Stimulated activated CD4-positive, alpha-beta T cell treated with anti-CD3 and anti-CD28 coated beads, Interleukin-1b, Interleukin-23, amount 100 ng/mL, for 48 hours (primary cell): ENCODE measurements at regions not wholly inside any gene's neighbourhood (a gene's known extent, or its start where the extent isn't known, plus 50 kb on each side); places are given as distances from the start of the nearest gene placed in this dataset.
"Not testable (repeated sequence)": the region's sequence is repeated elsewhere in the genome, so short reads cannot be mapped to it uniquely, and the experiment has no call there.

Experiments used
- DNase-seq: peaks from one replicate; pipeline ENCODE4 v3.0.0-alpha.2; 2020

DNA sequence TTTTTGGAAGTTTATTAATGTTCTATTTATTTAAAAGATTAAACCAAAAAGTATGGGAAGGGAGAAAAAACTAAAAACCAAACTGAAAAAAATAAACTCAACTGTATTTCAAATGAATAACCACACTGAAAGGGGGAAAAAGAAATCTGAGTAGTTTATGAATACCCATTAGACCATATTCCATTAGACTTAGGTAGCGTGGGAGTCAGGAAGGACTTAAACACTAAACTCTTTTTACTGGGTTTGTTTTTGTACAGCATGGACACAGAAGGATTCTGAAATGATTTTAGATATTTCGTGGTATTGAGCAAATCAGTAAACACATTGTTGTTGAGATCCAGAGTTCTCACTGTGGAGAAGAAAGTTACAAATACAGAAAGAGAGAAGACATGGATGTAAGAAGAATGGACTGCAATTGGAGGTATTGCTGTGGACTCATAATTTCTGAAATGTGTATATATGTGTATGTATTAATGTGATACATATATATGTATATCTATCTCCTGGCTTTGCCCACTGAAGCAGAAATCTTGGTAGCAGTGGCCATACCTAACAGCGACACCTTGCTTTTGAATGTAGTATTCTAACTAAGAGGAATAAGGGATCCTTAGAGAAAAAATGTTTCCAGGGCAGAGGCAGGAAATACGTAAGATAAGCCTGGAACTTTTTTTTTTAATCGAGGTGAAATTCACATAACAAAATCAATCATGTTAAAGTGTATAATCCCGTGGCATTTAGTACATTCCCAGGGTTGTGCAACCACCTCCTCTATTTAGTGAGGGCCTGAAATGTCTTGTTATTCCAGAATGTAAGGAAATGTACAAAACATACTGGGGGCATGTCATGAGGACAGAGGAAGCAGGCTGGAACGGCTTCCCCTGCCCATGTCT is 228.8 kb downstream of the SMARCA2 start:
- no peak for DNase-seq

DNA sequence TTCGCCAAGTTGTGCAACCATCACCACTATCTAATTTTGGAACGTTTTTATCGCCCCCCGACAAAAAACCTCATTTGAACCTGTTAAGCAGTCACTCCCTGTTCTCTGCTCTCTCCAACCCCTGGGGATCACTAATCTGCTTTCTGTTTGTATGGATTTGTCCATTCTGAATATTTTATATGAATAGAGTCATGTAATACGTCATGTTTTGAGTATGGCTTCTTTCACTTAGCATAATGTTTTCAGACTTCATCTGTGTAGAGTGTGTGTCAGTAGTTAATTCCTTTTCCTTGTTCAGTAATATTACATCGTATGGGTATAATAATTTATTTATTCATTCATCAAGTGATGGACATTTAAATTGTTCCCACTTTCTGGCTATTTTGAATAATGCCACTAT is 232.2 kb downstream of the SMARCA2 start:
- DNase-seq: no peak

DNA sequence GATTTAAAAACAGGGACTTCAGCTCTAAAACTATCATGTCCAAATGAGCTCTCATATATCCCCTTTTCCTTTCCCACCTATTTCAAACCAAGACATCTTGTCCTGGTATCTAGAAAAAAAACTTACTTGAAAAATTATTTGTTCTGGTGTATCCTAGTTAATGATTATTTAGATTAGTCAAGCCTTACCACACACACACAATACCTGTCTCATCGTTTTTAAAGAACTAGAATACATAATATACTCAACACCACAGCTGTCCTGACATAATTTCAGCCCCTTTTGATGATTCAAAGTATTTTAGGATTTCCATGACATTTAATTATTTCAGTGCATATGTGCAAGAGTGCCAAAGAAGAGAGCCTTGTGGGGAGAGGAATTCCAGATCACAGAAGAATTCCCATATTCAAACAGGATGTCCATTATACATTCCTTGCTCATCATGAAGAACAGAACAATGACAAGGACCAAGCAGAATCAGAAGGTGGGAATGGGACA is 233.7 kb downstream of the SMARCA2 start:
- DNase-seq: no peak

DNA sequence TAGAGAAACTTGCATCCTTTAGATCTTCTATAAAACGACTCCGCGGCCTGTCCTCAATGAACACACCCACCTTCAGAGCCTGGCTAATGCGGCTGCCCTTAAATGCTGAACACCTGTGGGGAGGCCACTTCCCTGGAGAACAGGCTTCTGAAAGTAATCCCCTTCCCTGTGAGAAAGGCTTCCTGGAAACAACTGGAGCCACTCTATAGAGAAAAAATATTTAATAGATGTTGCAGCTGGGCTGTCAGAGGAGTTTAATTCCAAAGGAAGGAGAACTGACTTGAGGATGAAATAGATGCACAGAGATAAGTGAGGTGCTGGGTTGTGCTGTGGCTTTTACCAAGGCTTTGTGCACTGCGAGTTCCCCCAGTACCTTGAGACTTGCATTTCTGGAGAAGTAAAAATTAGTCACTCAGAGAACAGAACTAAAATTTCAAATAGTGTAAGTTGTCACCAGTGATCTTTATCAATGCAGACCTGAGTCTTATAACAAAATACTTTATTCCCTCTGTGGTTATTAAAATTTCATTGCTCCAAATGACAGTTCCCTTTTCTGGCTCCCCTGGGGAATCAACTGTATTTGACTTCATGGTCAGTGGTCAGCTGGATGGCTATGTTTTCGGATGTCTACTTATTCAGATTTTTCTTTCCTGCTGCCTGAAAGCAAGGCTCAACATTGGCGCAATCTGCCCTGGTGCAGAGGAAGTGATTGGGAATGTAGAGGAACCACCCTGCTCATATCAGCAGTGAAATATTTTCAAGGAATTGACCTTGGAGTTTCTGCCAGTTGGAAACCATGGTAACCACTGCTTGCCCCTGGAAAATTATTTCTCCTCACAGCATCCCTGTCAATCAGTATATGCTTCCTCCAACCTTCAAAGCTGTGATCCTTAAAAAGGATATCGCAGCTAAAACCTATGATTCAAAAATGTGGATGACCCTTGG is 238.8 kb downstream of the SMARCA2 start:
- no peak for DNase-seq

DNA sequence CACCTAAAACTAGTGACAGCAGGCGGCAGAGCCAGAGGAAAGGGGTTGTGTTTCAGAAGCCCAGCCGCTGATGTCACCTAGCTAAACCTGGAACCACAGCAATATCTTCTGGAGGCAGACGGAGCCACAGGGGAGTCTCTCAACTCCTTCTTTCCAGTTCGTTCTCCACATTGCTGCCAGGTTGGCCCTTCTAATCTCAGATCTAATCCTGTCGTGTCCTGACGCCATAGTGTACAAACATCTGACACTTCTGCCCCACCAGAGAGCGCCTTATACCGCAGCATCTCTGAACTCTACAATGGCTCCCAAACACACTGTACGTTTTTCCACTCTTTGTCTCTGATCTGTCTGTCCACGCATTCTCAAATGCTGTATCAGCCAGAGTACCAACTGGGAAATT is 240.0 kb downstream of the SMARCA2 start:
- DNase-seq: no peak

DNA sequence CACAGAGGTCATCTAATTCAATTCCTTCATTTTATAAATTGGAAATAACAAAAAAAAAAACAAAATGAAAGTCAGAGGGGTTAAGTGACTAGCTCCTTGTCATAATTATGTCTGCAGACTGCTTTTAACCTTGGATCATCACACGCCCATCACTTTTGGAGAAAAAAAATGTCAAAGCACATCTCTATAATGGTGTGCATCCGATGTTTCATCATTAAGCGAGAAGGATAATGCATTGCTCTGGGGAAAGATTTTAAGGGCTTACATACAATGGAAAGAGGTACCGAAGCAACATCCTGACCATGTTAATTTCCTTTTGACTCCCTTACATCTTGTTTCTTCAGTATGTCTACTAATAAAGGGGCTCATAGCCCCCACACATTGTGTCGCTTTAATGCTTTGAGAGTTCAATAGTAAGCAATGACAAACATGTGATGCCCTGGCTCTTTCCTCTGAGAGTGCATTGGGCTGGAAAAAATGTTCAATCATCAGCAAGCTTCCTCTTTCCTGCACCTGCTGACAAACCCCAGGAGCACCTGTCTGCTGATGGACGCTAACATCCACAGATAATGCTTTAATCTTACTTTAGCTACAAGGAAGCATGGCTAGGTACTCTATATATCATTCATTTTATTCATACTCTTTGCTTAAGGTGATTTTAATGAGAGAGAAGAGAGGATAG is 242.2 kb downstream of the SMARCA2 start:
- DNase-seq: no peak

DNA sequence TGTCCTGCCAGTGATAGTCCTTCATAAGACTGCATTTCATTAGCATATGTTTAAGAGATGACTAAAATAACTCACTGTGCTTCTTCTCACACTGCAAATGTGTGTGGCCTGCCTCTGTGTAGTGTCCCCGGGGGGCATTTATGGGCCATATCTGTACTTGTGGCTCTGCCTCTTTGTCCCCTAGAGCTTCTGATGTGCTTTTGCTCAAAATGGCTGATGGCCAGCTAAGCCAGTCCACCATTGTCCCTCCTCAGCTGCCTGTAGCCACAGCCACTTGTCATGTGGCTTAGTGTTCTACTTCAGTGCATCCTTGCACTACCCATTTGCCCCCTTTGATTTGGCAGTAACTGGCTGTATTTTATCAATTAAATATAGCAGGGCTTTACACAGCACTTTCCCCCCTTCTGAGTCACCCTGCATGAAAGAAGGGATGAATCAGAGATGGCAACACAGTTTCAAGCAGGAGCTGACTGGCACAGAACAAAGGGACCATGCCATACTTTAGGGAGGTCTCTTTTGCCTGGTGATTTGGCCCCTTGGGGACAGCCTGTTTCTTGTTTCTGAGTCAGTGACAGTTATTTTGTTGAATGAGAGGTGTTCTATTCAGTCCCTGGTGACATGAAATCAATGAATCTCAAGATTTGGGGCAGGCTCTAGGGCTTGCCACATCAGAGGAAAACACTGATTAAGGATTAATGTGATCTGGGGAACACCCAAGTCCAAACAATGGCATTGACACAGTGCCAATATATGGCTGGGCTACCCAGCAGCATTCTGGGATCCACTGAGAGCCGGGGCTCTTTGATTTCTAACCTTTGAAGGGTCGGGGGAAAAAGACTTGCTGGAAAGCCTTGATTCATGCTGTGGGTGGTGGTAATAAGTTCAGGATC is 245.5 kb downstream of the SMARCA2 start:
- no peak for DNase-seq

DNA sequence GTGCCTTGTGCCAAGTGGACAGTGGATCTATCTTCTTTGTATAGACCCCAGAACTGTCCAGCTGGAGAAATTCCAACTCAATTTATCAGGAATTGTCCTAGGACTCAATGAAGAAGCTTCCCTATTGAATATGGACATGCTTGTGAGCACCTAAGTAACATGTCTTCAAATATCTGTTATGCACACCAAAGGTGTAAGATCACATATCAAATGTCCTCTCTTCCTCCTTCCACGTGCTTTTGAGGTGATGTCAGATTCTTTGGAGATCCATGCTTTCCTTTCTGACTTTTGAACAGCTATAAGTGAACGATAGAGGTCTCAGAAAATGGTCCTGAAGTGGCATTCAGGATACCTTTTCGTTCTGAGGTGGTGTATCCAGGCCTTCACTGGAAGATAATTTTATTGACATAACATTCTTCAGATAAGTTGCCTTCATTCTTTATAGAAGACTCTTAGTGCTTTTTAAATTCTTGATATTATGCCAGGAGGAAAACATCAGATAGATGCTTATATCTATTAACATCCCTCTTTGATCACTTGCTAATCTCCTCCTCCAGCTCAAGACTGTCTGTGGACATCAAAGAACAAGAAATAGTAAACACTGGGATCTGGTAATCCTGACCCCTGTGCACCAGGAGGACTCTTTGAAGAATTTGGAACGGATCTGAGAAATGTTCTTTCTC is 246.4 kb downstream of the SMARCA2 start:
- no peak for DNase-seq

DNA sequence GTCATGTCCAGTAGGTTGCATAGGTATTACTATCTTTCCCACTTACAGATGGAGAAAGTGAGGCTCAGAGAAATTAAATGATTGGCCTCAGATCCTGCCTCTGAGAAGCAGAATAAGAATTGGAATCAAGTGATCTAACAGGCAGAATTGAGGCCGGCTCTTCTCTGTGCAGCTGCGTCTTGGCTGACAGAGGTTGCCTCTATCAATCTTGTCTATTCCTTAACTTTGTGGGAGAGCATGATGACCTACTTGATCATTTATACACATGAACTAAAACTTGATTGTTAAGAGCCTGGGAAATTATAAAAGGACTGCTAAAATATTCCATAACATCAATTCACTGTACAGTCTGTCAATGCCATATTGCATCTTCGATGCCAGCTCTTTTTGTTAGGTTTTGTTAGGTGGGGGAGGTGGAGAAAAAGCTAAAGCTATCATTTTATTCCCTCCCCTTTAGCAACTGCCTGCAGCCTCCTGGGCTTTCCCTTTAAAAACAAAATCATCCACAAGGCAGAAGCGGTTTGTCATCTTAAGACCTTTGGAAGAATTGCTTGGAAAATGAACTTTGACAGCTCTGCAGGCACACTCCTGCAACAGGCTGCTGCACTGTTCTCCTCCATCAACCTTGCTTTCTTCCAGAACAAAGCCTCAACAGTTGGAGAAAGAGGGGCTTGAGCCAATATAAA is 247.4 kb downstream of the SMARCA2 start:
- no peak for DNase-seq

DNA sequence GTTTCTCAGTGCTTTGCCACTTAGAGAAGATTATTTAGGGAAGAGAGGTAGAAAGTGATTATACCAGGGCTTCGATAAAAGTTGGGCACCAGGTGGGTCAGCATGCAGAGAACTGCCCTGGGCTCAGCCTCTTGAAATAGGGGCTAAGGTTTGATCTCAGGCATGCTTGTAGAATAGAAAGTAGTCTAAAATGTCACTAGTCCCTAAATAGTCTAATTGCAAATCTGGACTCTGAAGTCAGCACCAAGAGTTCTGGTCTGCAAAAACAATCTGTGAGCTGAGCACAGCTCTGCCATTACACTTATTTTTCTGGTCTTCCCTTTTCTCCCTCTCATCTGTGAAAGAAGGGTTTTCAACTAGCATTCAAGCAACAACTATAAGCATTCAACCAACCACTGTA is 248.0 kb downstream of the SMARCA2 start:
- DNase-seq: no peak

DNA sequence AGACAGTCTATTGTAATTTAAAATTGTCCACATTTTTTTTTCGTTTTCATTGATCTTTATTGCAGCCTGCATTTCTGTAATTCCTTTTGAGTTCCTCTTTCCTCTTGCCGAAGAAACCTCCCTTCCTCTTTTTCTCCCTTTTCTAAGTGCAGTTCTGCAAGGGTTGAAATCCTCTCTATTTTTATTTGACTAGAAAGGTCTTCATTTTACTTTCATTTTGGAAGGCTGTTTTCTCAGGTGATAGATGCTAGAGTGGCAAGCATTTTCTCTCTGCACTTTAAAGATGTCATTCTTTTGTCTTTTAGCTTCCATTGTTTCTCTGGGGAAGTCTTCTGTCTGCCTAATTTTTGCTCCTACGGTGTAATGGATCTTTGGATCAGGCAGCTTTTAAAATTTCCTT is 248.5 kb downstream of the SMARCA2 start:
- DNase-seq: no peak

DNA sequence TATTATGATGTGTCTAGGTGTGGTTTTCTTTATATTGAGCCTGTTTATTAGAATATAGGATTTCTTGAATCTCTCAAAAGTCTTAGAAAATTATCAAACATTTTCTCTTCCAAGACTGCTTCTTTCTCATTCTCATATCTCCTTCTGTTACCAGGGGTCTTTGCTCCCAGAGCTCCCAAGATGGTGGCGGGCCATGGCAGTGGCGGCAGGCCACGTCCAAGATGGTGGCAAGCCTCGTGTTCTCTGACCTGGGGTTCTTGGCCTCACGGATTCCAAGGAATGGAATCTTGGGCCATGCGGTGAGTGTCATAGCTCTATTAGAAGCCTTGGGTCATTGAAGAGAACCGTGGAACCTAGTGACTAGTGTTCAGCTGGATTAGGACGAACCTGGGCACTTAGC is 248.9 kb downstream of the SMARCA2 start:
- no peak for DNase-seq

DNA sequence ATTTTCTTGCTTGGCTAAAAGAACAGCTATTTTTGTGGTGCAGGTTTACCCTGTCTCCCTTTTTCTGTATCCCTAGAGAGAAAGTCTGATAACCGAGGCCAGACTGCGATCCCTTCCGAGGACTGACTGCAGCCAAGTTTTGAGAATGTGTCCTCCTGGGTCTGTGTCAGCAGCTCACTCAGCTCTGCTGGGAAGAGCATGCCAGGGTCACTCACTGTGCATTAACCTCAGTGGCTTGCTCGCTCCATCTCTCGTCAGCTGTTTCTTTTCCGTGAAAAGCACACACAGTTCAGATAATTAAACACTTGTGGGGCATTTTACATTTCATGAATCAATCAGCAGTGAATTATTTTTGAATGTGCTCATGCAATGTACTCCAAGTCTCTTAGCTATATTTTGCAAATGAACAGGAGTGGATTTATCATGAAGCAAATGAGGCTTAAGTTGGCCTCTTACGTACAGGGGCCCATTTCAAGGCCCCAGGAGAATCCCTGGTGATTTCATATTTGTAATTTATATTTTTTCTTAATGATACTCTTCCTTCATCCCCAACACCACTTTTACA is 252.1 kb downstream of the SMARCA2 start:
- no peak for DNase-seq

DNA sequence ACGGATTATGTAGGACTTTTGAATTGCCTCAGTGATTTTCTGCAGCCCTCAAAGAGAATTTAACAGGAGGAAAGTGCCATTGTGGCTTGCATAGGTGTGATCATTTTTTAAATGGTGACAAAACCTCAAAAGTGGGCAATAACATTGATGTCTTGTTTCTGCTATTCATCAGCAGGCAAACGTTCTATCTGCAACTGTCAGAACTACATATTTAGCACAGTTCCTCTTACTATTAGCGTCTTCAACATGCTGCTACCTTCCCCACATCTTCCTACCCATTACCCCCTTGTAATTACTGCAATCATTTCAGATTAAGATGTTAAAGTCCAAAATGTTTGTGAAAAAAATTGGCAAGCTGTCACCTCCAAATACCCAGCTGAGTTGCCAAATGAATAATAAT is 254.6 kb downstream of the SMARCA2 start:
- no peak for DNase-seq

DNA sequence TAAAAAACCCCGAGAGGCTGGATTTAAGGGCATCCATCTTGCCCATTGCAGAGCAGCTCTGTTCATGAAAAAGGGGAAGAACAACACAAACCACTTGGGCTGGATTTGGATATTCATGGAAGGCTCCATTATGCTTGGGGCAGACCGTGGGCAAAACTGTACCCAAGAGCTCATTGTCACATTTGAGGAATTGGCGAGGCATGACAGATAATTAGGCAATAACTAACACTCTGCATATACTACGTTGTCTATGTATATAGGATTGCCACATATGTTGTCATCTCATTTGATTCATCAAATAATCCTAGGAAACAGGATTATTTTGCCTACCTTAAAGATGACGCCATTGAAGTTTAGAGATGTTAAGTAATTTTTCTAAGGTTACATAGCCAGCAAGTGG is 255.4 kb downstream of the SMARCA2 start:
- no peak for DNase-seq

DNA sequence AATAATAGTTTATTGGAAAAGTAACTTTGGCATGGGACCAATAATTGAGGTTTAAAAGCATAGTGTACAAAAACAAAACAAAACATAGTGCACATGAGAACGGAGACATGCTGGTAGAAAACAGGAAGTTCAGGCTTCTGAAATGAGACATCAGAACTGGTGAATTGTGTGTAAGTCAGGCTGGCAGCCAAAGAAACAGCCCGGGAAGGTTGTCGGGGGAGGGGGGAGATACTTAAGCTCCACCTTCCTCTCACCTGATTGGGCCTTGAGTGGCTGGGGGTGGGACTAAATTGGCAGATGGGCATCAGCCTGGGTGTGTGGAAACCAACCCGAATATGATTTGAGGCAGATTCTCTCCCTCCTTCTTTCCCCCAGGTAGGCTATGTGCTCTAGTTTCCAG is 256.3 kb downstream of the SMARCA2 start:
- peak; percentile 11 for DNase-seq

DNA sequence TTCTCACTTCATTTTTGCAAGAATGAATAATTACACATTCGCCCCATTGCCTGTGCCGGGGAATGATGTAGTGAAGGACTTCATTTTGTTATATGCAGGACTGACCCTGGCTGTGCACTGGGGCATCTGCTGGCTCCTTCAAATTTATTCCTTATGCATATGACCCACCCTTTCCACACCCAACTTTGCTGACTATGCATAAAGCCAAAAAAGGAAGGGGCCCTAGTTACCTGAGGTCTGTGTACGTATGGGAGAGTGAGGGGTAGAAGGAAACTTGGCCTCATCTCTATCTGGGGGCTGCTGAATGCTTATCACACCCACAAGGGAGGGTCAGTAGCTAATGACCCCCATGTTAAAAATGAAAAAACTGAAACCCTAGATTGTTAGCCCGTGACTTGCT is 259.6 kb downstream of the SMARCA2 start:
- DNase-seq: no peak

DNA sequence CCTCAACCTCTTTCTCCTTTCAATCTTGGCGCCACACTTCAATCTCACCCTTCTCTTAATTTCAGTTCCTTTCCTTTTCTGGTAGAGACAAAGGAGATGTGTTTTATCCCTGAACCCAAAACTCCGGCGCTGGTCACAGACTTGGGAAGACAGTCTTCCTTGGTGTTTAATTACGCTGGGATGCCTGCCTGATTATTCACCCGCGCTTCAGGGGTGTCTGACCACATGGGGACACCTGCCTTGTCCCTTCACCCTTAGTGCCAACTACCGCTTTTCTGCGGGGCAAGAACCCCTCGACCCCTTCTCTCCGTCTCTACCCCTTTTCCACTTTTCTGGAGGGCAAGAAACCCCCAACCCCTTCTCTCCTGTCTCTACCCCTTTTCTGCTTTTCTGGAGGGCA is 261.1 kb downstream of the SMARCA2 start:
- no peak for DNase-seq

DNA sequence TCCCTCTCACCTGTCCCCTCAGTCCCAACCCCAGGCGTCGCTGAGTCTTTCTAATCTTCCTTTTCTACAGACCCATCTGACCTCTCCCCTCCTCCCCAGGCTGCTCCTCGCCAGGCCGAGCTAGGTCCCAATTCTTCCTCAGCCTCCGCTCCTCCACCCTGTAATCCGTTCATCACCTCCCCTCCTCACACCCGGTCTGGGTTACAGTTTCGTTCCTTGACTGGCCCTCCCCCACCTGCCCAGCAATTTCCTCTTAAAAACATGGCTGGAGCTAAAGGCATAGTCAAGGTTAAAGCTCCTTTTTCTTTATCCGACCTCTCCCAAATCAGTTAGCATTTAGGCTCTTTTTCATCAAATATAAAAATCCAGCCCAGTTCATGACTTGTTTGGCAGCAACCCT is 262.0 kb downstream of the SMARCA2 start:
- DNase-seq: not testable (repeated sequence)

DNA sequence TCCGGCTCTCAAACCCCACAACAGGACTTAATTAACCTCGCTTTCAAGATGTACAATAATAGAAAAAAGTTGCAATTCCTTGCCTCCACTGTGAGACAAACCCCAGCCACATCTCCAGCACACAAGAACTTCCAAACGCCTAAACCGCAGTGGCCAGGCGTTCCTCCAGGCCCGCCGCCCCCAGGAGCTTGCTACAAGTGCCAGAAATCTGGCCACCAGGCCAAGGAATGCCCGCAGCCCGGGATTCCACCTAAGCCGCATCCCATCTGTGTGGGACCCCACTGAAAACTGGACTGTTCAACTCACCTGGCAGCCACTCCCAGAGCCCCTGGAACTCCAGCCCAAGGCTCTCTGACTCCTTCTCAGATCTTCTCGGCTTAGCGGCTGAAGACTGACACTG is 262.5 kb downstream of the SMARCA2 start:
- not testable (repeated sequence) for DNase-seq
